Upper lobe of left lung (tissue), 6 donors: ENCODE measurements at regions not wholly inside any gene's neighbourhood (a gene's known extent, or its start where the extent isn't known, plus 50 kb on each side); places are given as distances from the start of the nearest gene placed in this dataset.

Source experiments
- ATAC-seq, 2 donors: fragments of 200-7000 bp; cut with Tn5 transposase; one replicate each; pipeline ENCODE4 v1.9.1; 2022; ENCODE audit warnings: mild to moderate bottlenecking in 2 of 2, moderate library complexity in 2 of 2; ENCODE audit not compliant: low FRiP score in 2 of 2
- DNase-seq, 2 donors: peaks; one replicate each; pipeline ENCODE4 v3.0.0-alpha.2; 2019 to 2020
- H3K27ac ChIP-seq, 4 donors: fragments of 200-600 bp; sonication (generic); one replicate each; pipeline ENCODE4 v1.5.1; 2016 to 2019
- H3K27me3 ChIP-seq, 4 donors: fragments of 200-600 bp; sonication (generic); one replicate each; pipeline ENCODE4 v1.5.1; 2017 to 2019
- H3K36me3 ChIP-seq, 4 donors: fragments of 200-600 bp; sonication (generic); one replicate each; pipeline ENCODE4 v1.5.1; 2016 to 2019
- H3K4me1 ChIP-seq, 4 donors: fragments of 200-600 bp; sonication (generic); one replicate each; pipeline ENCODE4 v1.5.1; 2018 to 2019
- H3K4me3 ChIP-seq, 4 donors: fragments of 200-600 bp; sonication (generic); one replicate each; pipeline ENCODE4 v1.5.1; 2017 to 2019; ENCODE audit warnings: mild to moderate bottlenecking in 2 of 4, moderate library complexity in 1 of 4
- H3K9me3 ChIP-seq, 4 donors: fragments of 200-600 bp; sonication (generic); one replicate each; pipeline ENCODE4 v1.5.1; 2018 to 2019
- CTCF ChIP-seq, 6 experiments: fragments of 450-650 bp in 4 of 6; fragments of 200-600 bp in 2 of 6; sonication (generic) in 2 of 6; IDR thresholded peaks; one replicate each; pipeline ENCODE4 v1.5.1; 2016 to 2019; ENCODE audit warnings: antibody characterized with exemption in 6 of 6
- EP300 ChIP-seq, 4 donors: sonication (generic); formaldehyde crosslinking; IDR thresholded peaks; one replicate each; pipeline ENCODE4 v1.5.1; 2017; ENCODE audit warnings: antibody characterized with exemption in 4 of 4, control low read depth in 2 of 4
- POLR2A ChIP-seq, 4 donors: fragments of 450-650 bp; IDR thresholded peaks; one replicate each; pipeline ENCODE4 v1.5.1; 2016 to 2017; ENCODE audit warnings: antibody characterized with exemption in 4 of 4, mild to moderate bottlenecking in 2 of 4
- POLR2AphosphoS5 ChIP-seq, 2 donors: sonication (generic); formaldehyde crosslinking; IDR thresholded peaks; one replicate each; pipeline ENCODE4 v1.5.1; 2017; ENCODE audit warnings: antibody characterized with exemption in 2 of 2
- WGBS, 2 donors: methylation state at CpG; one replicate each; pipeline ENCODE4 v1.1.5; 2017 to 2018; 5-methylcytosine and 5-hydroxymethylcytosine counted together
- donor health status: DM: no; HTN: no; CAD: no; lungs with moderate emphysema.
- donor health status: DM: no; HTN: yes; CAD: no; lungs with severe emphysema.

- peaks cover 0 to 9% (median 0%) of the 10 kb centered on the region in 4 donors for H3K4me1 ChIP-seq
- ATAC-seq (peak in 1 of 2 donors; percentile 40), DNase-seq (no peak)
- 60 to 64% methylated on average over 3 of the region's 3 CpGs for WGBS, 2 donors
- no peaks in the 10 kb centered on the region for H3K9me3 ChIP-seq
- H3K4me3 ChIP-seq, result no peak overlapping the region
- H3K36me3 ChIP-seq, result no peaks in the 10 kb centered on the region
- TF ChIP-seq POLR2AphosphoS5 (IDR thresholded peaks at IDR 0.05) (no peak), POLR2A (IDR thresholded peaks at IDR 0.05) (no peak), EP300 (IDR thresholded peaks at IDR 0.05) (no peak), CTCF (IDR thresholded peaks at IDR 0.05) (no peak)
- no peak overlapping the region for H3K27ac ChIP-seq
- no peaks in the 10 kb centered on the region for H3K27me3 ChIP-seq
Measured at GRCh38 chr9:106708475-106709146, 154.4 kb upstream of the ZNF462 start.

GRCh38 chr9:106712279-106712678 lies 150.7 kb upstream of the ZNF462 start:
- DNase-seq (no peak), ATAC-seq (no peak)
- WGBS, 2 donors, result 87 to 90% methylated on average over 4 of the region's 4 CpGs
- no peak for TF ChIP-seq EP300 (IDR thresholded peaks at IDR 0.05)
- TF ChIP-seq POLR2A (IDR thresholded peaks at IDR 0.05), result no peak
- no peak for TF ChIP-seq POLR2AphosphoS5 (IDR thresholded peaks at IDR 0.05)
- TF ChIP-seq CTCF (IDR thresholded peaks at IDR 0.05), result no peak
- Histone ChIP-seq H3K4me3 (no peak overlapping the region), H3K9me3 (no peaks in the 10 kb centered on the region), H3K27ac (no peak overlapping the region), H3K27me3 (no peaks in the 10 kb centered on the region), H3K4me1 (peaks cover 0 to 9% (median 3%) of the 10 kb centered on the region in 4 donors), H3K36me3 (no peaks in the 10 kb centered on the region)

- H3K27me3 ChIP-seq, result no peaks in the 10 kb centered on the region
- DNase-seq (no peak), ATAC-seq (no peak)
- no peaks in the 10 kb centered on the region for H3K9me3 ChIP-seq
- H3K27ac ChIP-seq, result no peak overlapping the region
- no peak overlapping the region for H3K4me3 ChIP-seq
- H3K4me1 ChIP-seq, result peaks cover 0 to 9% (median 5%) of the 10 kb centered on the region in 4 donors
- no peaks in the 10 kb centered on the region for H3K36me3 ChIP-seq
- TF ChIP-seq POLR2AphosphoS5 (IDR thresholded peaks at IDR 0.05) (no peak), POLR2A (IDR thresholded peaks at IDR 0.05) (no peak), CTCF (IDR thresholded peaks at IDR 0.05) (no peak), EP300 (IDR thresholded peaks at IDR 0.05) (no peak)
- 93 to 97% methylated on average over 3 of the region's 3 CpGs for WGBS, 2 donors
Measured at GRCh38 chr9:106713206-106713605, 149.8 kb upstream of the ZNF462 start.

GRCh38 chr9:106716820-106717219 lies 146.1 kb upstream of the ZNF462 start:
- WGBS, 2 donors, result 10 to 16% methylated on average over 1 of the region's 1 CpG
- TF ChIP-seq POLR2AphosphoS5 (IDR thresholded peaks at IDR 0.05) (no peak), CTCF (IDR thresholded peaks at IDR 0.05) (no peak), EP300 (IDR thresholded peaks at IDR 0.05) (no peak), POLR2A (IDR thresholded peaks at IDR 0.05) (no peak)
- DNase-seq (no peak), ATAC-seq (no peak)
- Histone ChIP-seq H3K9me3 (no peaks in the 10 kb centered on the region), H3K36me3 (no peaks in the 10 kb centered on the region), H3K4me1 (peaks cover 0 to 7% (median 4%) of the 10 kb centered on the region in 4 donors), H3K27ac (no peak overlapping the region), H3K27me3 (no peaks in the 10 kb centered on the region), H3K4me3 (no peak overlapping the region)

GRCh38 chr9:106717686-106718085 lies 145.3 kb upstream of the ZNF462 start:
- Histone ChIP-seq H3K4me1 (peaks cover 0 to 7% (median 4%) of the 10 kb centered on the region in 4 donors), H3K36me3 (no peaks in the 10 kb centered on the region), H3K4me3 (no peak overlapping the region), H3K27me3 (no peaks in the 10 kb centered on the region), H3K27ac (peak overlapping the region in 2 of 4 donors; percentile 35 to 41), H3K9me3 (no peaks in the 10 kb centered on the region)
- no peak for DNase-seq
- TF ChIP-seq EP300 (IDR thresholded peaks at IDR 0.05), result peak in 2 of 4 donors; percentile 17 to 90
- no peak for TF ChIP-seq POLR2A (IDR thresholded peaks at IDR 0.05)
- TF ChIP-seq POLR2AphosphoS5 (IDR thresholded peaks at IDR 0.05), result peak in 1 of 2 donors; percentile 48
- peak in 1 of 6 experiments; percentile 13 for TF ChIP-seq CTCF (IDR thresholded peaks at IDR 0.05)
- peak; percentile 77 to 86 for ATAC-seq
- 42 to 52% methylated on average over 2 of the region's 2 CpGs for WGBS, 2 donors
